Heart left ventricle (tissue), 13 donors: ENCODE measurements at regions not wholly inside any gene's neighbourhood (a gene's known extent, or its start where the extent isn't known, plus 50 kb on each side); places are given as distances from the start of the nearest gene placed in this dataset.

Source experiments
- CTCF ChIP-seq, 12 donors: fragments of 200-600 bp; sonication (generic) in 4 of 12; IDR thresholded peaks; one replicate each; pipeline versions ENCODE4 v1.5.0 to v1.8.0; 2018 to 2022; ENCODE audit warnings: antibody characterized with exemption in 12 of 12, mild to moderate bottlenecking in 5 of 12
- POLR2A ChIP-seq, 2 donors: fragments of 450-650 bp; IDR thresholded peaks; one replicate each; pipeline ENCODE4 v1.6.1; 2017; ENCODE audit warnings: antibody characterized with exemption in 2 of 2, mild to moderate bottlenecking in 2 of 2, moderate library complexity in 2 of 2
- donor health status: ischemic (EF 13 %, LVEDD 7.1; RV severe dilation, severe dysfunction).
- donor health status: DM: no; HTN: yes; CAD: no.
- donor health status: DM: no; HTN: no; CAD: no.
- donor health status: ischemic (EF 25% LVEDD 6.9; RV normal size, moderate dysfunction).
- donor health status: ischemic (EF 25% LVEDD 5.7; RV mildly dilated, moderate dysfunction).
- donor health status: ischemic (EF 35%, LVEDD 5.7; RV mildly dilated, moderate dysfunction).
- donor health status: nonischemic (EF 11% LVEDD 7.7; RV severe dilation, severe dysfunction).
- donor health status: DM: yes; HTN: yes; CAD: no.
- donor health status: PGD.
- donor health status: ischemic (EF 29% LVEDD 5.4; RV normal size, mild dysfunction).
- donor health status: nonischemic (EF 23%, LVEDD 6.1; RV moderate dilation, normal function).

- TF ChIP-seq CTCF (IDR thresholded peaks at IDR 0.05) (no peak), POLR2A (IDR thresholded peaks at IDR 0.05) (no peak)
These were observed 68.1 kb upstream of the UST start for GRCh38 chr6:148678682-148679081.
